ENCODE measurements at regions not wholly inside any gene's neighbourhood (a gene's known extent, or its start where the extent isn't known, plus 50 kb on each side); places are given as distances from the start of the nearest gene placed in this dataset.

- ATAC-seq = no peak
- no peaks in the 10 kb centered on the region for H3K9me3 ChIP-seq (replicated peaks; ENCODE audit: control insufficient read depth, insufficient read depth, low read length)
- BruUV-seq (replicated peaks) = no TSS peak
- no peaks in the 10 kb centered on the region for H4K20me1 ChIP-seq (ENCODE audit: control insufficient read depth, insufficient read depth)
- ChIA-PET RAD21 (ENCODE audit: unreplicated experiment) (no interaction called here), POLR2A (no interaction called here), SMC1A (ENCODE audit: uncharacterized antibody, unreplicated experiment) (interaction anchor here (0.7 to 1.6 kb wide), 9 partner anchors 9 to 99 kb away, joined by 3 to 6 read pairs (median 4); no protein-coding TSS in a partner anchor), CTCF (interaction anchor here (0.6 to 1.1 kb wide), 5 partner anchors 10 to 815 kb away, joined by 3 read pairs; no protein-coding TSS in a partner anchor)
- H3K4me3 ChIP-seq = no peak overlapping the region
- no peak overlapping the region for H3K4me2 ChIP-seq (ENCODE audit: control insufficient read depth, insufficient read depth)
- intact Hi-C loops (cut with micrococcal nuclease; ENCODE audit: unreplicated experiment) = no loop called here
- no peak for DNase-seq (ENCODE audit: low read depth, low spot score)
- H3K79me2 ChIP-seq (ENCODE audit: control insufficient read depth, insufficient read depth, low read length) = no peaks in the 10 kb centered on the region
- FAIRE-seq = no peak
- no peaks in the 10 kb centered on the region for H3K27me3 ChIP-seq (replicated peaks in 1 of 2; ENCODE audit: control insufficient read depth in 2 of 2, insufficient read depth in 2 of 2, low read length in 1 of 2)
- H3K9ac ChIP-seq (ENCODE audit: control insufficient read depth, insufficient read depth, low read length) = no peak overlapping the region
- H3K27ac ChIP-seq (ENCODE audit: control insufficient read depth, insufficient read depth) = no peak overlapping the region
- H2AFZ ChIP-seq (ENCODE audit: control insufficient read depth, low read depth, low read length) = no peak overlapping the region
- no peaks in the 10 kb centered on the region for H3K4me1 ChIP-seq (ENCODE audit: control insufficient read depth, insufficient read depth, low read length)
- no peaks in the 10 kb centered on the region for H3K36me3 ChIP-seq (ENCODE audit: control insufficient read depth in 2 of 2, insufficient read depth in 2 of 2, low read length in 1 of 2)
- in situ Hi-C loops (cut with MboI) = no loop called here
- TF ChIP-seq EZH2 (IDR thresholded peaks at IDR 0.05; ENCODE audit: borderline replicate concordance, control insufficient read depth, low read depth, low read length) = no peak
These were observed 390.6 kb downstream of the NDFIP2 start for GRCh38 chr13:79871594-79871993.

- Histone ChIP-seq H2AFZ (ENCODE audit: control insufficient read depth, low read depth, low read length) (no peak overlapping the region), H3K4me2 (ENCODE audit: control insufficient read depth, insufficient read depth) (no peak overlapping the region), H3K4me3 (no peak overlapping the region), H3K9me3 (replicated peaks; ENCODE audit: control insufficient read depth, insufficient read depth, low read length) (no peaks in the 10 kb centered on the region), H3K36me3 (ENCODE audit: control insufficient read depth in 2 of 2, insufficient read depth in 2 of 2, low read length in 1 of 2) (no peaks in the 10 kb centered on the region), H3K79me2 (ENCODE audit: control insufficient read depth, insufficient read depth, low read length) (no peaks in the 10 kb centered on the region), H4K20me1 (ENCODE audit: control insufficient read depth, insufficient read depth) (no peaks in the 10 kb centered on the region), H3K4me1 (ENCODE audit: control insufficient read depth, insufficient read depth, low read length) (no peaks in the 10 kb centered on the region), H3K9ac (ENCODE audit: control insufficient read depth, insufficient read depth, low read length) (no peak overlapping the region), H3K27ac (ENCODE audit: control insufficient read depth, insufficient read depth) (no peak overlapping the region), H3K27me3 (replicated peaks in 1 of 2; ENCODE audit: control insufficient read depth in 2 of 2, insufficient read depth in 2 of 2, low read length in 1 of 2) (no peaks in the 10 kb centered on the region)
- ChIA-PET SMC1A (ENCODE audit: uncharacterized antibody, unreplicated experiment) (interaction anchor here (1.0 to 1.6 kb wide), 5 partner anchors 9 to 97 kb away, joined by 3 to 6 read pairs (median 4); no protein-coding TSS in a partner anchor), CTCF (interaction anchor here (1.0 kb wide), 1 partner anchor 9 kb away, joined by 3 read pairs; no protein-coding TSS in a partner anchor), POLR2A (no interaction called here), RAD21 (ENCODE audit: unreplicated experiment) (no interaction called here)
- FAIRE-seq = no peak
- TF ChIP-seq IKZF2 (IDR thresholded peaks at IDR 0.05) (no peak), WRNIP1 (IDR thresholded peaks at IDR 0.05; ENCODE audit: borderline replicate concordance, low read depth, low read length) (no peak), ZNF592 (IDR thresholded peaks at IDR 0.05) (no peak)
- in situ Hi-C loops (cut with MboI) = no loop called here
- WGBS (ENCODE audit: insufficient coverage, insufficient replicate concordance, low lambda C conversion rate, missing lambda C conversion rate) = 24% methylated on average over 2 of the region's 2 CpGs
- no peak for ATAC-seq
- DNase-seq (ENCODE audit: low read depth, low spot score) = no peak
- no TSS peak for BruUV-seq (replicated peaks)
- intact Hi-C loops (cut with micrococcal nuclease; ENCODE audit: unreplicated experiment) = no loop called here
These were observed 389.8 kb downstream of the NDFIP2 start for GRCh38 chr13:79870766-79871165.

Measured in GM12878 (cell line).